ENCODE measurements at regions not wholly inside any gene's neighbourhood (a gene's known extent, or its start where the extent isn't known, plus 50 kb on each side); places are given as distances from the start of the nearest gene placed in this dataset.

DNA sequence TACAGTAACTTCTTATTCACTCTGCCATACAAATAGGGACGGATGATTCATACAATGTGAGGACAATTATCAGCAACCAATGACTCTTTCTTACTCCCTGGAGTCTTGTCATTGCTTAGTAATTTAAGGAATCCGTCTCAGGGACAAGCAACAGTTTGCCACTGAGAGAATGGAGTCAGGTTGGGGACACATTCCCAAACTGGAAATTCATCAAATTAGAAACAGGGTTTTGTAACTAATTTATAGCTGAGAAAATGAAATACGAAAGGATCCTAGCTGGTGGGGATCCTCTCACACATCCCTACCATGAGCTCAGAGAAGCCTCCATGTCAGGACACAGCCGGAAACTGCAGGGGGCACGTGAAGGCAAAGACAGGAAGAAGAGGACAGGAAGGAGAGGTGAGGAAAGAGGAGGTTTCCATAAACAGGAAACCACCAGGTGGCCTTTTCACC, 50.4 kb upstream of the KDR start:
- no peak for DNase-seq

DNA sequence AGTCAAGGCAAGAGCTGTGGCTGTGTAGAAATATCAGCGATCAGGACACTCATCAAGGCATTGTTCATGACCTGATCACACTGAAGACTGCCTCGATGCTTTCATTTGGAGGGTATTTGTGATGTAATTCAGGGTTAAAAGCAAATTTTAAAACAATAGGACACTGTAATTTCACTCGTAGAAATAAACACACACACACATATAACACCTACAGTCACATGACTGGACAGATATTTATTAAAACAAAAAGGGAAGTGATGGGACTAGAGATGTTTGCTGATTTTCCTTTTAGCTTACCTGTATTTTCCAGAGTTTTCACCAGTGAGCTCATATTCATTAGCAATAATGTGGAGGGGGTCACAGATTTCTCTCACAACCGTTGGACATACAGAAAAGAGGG, 51.1 kb upstream of the KDR start:
- no peak for DNase-seq

DNA sequence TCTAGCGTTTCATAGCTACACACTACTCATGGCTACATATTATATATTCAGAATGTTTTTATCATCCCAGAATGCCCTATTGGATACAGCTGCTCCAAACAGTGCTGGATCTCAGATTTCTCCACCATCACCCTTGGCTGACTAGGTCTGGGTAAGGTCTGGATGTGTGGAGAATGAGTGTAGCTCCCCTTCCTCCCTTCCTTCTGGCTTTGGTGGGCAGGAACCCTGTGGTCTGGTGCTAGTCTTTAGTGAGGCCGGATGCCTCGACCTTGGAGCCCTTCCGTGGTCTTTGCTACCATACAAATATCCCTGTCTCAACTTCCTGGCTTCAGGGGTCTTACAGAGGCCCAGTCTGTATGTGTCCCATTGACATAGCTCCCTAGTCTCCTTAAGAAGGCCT, 52.1 kb upstream of the KDR start:
- no peak for DNase-seq

DNA sequence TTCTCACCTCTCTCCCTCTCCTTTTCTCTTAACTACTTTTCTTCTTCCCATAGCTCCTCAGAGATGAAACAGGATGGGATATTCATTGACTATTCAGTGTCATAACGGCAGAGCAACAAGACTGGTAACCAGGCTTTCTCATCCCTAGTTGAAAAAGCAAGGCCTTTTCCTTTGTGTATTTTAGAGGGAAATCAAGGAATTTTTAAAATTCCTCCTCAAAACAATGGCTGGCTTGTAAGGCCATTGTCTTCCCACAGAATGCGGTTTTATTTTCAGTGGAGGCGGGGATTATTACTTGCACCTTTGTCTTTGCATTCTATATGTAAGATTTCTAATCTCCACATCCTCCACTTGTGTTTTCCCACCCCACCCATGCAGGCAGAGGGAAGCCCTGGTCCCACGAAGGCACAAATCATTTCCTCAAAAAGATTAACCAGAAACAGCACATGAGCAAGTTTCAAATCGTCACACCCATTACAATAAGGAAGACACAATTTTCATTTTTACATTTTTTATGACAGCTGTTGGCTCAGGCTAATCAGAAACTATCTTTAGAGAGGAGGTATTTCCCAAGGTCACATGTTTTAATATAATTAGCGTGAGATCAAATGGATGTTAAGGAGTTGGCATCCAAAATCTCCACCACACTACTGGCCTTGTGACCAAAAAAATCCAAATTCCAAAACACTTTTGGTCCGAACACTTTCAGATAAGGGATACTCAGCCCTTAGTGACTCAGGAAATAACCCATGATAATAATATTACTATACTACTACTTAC, 53.0 kb upstream of the KDR start:
- no peak for DNase-seq

DNA sequence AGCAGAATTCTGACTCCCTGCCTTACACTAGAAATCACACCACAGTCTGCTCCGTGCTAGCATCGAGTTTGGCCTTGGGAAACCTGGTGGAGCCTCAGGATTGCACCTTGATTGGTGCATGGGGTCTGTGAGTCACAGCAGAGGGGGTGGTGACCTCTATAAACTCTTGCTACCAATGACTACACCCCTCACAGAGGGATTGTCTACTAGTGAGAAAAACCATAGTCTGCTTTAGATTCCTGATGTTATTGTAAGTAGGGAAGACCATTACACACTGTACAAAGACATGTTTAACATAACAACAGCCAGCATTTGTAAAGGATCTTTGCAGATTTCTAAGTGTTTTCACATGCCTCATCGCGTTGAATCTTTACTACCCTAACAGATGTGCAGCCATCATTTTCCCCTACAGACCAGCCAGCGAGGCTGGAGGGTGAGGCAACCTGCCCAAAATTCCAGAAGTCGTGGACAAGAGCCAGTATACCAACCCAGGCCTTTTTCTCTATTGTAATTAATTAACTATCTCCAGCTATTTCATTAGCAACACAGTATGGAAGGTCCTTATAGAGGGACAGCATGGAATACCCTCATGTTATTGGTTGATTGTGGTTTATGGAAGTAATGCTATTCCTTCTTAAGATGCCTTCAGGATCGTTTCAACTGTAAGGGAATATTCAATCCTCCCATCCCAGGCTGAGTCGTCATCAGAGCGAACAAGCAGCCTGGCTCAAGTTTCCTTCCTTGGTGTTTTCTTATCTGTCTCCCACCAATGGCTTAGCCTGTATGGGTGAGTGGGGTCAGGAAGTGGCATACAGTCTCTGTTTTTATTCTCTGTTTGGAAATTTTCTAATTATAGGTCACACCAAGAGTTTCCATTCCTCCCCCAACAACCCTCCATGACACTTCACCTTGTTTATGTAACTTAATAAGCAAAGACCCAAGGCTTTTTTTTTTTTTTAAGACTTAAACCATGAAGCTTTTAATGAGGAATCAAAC, 55.9 kb upstream of the KDR start:
- DNase-seq: peak; percentile 72

DNA sequence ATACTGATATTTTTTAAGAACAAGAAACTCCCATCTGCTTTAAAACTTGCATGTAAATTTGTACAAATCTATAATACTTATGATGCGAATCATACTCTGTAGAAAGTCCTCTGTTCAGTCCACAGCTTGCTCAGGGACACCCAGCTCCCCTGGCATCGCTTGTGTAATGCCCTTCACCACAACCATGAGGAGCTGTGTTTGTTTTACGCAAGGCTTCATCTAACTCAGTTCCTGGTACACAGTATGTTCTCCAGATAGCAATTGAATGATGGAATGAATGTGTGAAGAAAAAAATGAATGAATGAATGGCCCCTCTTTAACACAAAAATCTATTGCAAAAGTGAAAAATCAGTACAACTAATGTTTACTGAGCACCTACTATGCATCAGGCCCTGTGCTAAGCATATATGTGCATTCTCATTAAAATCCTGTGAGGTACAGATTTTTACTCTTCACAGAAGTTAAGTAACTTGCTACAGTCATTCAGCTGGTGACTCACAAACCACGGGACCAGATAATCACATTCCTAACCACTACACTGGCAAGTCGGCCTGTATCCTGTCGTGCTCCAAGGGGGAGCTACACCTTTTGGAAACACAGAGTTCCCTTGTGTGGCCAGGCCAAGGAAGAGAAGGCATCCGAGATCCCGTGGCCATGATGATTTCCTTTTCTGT, 58.7 kb upstream of the KDR start:
- DNase-seq: peak; percentile 92

DNA sequence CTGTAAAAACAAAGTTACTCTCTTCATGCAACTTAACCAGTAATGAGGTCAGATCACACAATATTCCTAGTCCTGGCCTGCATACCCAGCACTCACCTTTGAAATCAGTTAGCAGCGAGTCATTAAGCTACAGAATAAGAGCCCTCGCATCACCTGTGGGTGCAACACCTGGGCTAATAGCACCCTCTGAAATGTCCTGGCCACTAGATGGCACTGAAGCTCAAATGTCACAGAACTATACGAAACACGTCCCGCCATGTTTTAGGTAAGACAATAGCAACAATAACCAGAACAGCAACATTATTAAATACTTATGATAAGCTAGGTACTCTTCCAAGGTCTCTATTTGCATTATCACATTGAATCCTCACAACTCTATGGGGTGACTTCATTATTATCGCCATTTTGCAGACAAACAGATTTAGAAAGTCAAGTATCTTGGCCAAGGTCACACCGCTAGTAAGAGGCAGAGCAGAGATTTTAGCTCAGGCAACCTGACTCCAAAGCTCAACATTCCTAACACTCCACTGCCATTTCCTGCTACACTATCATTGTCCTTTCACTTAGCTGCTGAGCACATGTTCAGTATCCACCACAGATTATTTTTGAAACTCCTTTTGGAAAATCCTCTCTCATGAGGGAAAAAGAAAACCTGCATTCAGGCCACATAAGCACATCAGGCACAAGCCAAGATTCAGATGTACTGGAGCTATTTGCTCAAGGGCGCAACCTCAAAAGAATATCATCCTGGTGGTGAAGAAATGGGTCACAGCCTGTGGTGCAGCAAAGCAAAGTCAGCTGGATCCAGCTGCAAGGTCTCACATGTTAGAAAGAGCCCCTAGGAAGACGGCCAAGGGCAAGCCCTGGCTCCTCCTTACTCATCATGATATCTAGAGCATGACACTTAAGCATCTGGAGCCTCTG, 59.5 kb upstream of the KDR start:
- DNase-seq: no peak

DNA sequence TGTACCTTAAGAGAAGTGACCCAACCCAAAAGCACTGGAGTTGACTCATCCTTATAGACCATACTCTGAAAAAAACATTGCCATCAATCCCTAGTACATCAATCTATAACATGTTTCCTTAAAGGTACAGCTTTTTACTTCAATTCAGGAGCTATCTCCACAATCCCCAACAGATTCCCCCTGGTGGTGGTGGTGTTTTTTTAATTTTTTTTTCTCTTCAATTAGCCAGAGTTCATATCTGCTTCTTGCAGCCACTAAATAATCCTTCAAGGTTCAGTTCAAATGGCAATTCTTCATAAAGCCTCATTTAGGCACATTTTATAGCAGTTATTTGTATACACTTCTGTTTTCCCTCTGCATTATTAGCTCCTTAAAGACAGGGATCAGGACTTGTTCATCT, 60.7 kb upstream of the KDR start:
- DNase-seq: no peak

DNA sequence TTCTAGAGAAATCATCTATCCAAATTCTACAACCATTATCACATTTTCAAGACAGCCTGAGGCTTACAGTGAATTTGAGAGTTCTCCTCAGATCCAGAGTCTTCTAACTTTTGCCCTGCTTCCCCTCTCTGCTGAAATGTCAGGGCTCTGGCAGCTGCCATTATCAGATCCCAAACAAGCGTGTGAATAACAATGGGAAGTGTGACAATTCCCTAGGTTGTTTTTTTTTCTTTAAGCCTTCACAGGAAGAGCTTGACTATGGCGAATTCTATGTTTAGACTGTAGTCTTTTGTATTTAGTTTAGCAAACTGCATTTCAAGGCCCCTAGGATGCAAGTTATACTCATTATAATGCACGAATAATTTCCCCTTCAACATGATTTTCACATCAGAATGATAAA, 61.3 kb upstream of the KDR start:
- DNase-seq: no peak

DNA sequence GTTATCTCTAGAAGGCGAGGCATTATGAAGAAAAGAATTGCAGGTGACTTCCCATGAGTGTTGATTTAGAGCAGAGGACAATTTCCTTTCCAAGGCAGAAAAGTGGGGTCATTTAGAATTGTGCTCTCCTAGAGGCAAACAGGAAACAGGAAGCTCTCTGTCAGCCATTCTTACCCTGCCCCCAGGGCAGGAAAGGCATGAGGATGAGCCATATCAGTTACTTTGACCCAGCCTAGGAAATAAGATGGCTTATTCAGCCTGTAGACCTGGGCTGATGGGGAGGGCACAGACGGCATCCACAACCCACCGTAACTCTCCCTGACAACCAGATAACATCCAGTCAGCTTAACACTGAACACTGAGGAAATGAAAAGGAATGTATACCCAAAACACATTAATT, 88.8 kb upstream of the KDR start:
- DNase-seq: peak; percentile 62

DNA sequence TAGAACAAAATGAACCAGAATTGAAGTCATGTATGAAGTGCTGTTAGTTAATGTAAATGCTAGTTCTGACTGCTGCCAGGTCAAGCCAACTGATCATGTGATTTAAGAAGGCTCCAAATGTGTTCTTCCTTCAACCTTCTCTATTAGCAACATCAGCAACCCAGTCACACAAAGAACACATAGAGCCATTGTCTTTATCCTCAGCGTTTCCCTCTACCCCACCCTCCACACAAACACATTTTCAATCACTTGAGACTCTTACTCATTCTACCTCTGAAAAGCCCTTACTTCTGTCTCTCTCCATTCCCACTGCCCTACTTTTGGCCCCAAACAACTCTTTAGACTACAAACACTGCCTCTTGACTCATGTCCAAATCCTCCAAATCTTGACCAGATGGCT, 89.7 kb upstream of the KDR start:
- DNase-seq: no peak

DNA sequence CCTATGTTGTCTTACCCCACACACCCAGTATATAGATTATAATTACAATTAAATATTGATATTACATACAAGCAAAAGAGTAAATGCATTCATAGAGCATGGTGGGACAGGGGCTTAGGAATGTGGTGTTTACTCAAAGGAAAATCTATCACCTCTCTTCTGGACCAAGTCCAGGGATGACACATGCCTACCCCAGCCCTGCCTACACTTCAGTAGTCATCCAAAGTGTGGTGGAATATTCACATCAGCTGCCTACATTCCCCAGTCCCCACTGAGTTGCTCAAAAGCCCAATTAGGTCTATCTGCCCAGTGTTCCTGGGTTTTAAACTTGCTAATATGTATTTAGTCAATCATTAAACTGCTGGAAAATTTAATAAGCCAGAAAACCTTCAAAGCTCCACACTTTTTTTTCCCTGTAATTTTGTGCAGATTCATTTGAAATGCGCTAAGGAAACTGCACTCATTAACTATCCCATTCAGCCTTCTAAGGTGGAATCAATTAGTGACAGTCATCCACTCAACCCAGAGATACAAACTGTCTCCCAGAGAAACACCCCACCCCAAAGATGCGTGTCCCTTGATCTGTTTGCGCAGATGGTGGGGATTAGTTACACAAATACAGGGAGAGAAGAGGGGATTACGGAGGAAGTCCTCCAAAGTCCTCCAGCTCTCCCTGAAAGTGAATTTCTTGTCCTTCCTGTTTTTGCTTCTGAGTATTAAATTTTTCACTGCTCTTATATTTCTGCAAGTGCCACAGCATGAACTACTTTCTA, 91.7 kb upstream of the KDR start:
- DNase-seq: peak; percentile 6

DNA sequence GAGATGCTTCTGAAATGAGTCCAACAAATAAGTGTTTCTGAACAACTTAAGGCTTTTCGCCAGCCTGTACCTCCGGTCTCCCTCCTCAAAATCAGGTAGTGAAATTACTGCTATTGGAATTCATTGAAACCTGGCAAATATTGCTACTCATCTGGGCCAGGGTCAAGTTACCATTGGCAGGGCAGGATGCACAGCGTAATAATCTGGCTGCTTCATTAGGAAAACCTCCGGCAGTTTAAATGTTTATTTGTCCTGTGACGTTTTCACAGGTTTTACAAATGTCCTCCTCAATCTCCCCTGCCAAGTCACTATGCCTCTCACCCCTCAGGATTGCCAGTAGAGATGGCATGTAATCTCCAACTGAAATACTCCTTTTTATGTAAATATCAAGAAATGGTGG, 92.6 kb upstream of the KDR start:
- no peak for DNase-seq

DNA sequence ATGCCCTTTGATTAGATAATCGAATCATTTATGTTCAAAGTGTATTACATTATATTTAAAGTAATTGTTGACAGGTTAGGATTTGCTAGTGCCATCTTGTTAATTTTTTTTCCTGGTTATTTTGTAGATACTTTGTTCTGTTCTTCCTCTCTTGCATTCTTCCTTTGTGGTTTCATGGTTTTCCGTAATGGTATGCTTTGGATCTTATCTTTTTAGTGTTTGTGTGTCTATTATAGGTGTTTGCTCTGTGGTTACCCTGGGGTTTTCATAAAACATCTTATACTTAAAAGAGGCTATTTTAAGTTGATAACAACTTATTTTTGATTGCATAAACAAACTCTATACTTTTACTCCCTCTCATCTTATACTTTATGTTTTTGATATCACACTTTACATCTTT, 108.2 kb upstream of the SRD5A3 start:
- no peak for DNase-seq

DNA sequence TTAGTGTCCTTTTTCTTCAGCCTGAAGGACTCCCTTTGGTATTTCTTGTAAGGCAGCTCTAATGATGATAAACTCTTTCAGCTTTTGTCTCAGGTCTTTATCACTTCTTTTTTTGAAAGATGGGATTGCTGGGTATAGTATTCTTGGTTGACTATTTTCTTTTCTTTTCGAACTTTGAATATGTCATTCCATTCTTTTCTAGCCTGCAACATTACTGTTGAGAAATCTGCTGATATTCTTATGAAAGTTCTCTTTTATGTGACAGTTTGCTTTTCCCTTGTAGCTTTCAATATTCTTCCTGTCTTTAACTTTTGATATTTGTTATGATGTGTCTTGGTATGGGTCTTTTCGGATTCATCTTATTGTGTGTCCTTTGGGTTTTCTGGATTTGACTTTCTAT, 107.6 kb upstream of the SRD5A3 start:
- DNase-seq: no peak

DNA sequence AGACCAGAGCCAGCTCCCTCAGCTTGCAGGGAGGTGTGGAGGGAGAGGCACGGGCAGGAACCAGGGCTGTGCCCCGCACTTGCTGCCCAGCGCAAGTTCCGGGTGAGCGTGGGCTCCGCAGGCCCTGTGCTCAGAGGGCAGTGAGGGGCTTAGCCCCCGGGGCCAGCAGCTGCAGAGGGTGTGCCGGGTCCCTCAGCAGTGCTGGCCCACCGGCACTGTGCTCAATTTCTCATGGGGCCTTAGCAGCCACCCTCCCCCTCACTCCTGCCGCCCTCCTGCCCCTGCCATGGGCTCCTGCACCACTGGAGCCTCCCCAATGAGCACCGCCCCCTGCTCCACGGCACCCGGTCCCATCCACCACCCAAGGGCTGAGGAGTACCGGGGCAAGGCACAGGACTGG, 104.6 kb upstream of the SRD5A3 start:
- DNase-seq: no peak

DNA sequence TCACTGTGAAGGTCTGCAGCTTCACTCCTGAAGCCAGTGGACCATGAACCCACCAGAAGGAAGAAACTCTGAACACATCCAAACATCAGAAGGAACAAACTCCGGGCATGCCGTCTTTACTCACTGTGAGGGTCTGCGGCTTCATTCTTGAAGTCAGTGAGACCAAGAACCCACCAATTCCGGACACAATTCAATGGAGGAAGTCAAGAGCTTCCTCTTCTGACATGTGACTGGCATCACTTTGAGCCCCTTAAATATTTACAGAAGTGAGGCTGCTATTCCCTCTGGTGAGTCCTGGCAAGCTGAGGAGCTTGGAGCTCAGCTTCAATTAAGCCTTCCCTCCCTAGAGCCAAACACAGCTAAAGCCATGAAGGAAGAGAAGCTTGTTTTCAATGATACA, 103.5 kb upstream of the SRD5A3 start:
- no peak for DNase-seq

DNA sequence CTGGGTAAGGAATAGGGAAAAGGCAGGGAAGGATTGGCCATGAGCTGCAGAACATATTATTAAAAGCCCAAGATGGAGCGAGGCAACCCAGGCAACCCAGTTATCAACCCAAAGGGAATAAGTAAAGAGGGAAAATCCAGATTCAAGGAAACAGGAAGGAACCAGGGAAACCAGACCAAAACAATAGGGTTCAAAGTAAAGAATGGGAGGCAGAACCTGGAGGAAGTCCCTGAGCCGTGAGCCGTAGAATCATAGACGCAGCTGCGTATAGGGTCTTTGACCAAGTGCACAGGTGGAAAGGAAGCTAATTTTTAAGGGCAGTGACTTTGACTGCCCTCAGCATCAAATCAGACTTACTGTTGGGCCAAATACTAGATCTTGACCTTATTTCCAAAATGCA, 98.5 kb upstream of the SRD5A3 start:
- no peak for DNase-seq

DNA sequence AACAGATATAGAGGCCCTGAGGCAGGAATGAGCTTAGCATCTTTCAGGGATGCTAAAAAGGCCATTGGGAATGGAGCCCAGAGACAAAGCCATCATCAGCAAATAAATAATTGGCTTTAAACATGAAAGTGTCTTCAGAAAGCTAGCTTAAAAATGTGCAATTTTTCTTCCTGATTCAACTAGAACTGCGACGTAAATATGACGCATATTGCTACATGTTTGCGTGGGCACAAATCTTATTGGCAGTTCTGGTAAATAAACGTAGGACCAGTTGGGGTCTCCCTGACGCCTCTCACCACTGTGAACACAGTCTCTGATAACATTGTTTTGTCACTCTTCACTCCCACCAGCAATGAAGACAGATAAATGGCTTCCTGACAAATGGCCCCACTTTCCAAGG, 97.3 kb upstream of the SRD5A3 start:
- no peak for DNase-seq

DNA sequence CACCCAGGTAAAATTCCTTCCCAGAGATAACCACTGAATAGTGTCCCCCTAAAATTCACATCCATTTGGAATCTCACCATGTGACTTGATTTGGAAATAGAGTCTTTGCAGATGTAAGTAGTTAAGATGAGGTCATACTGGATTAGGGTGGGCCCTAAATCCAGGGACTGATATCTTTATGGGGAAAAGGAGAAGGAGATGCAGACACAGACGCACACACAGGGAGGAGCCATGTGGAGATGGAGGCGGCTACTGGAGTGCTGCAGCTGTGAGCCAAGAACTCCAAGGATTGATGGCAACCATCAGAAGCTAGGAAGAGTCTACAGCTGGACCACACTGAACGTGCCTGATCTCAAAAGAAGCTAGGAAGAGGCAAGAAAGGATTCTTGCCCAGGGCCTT, 96.6 kb upstream of the SRD5A3 start:
- no peak for DNase-seq

DNA sequence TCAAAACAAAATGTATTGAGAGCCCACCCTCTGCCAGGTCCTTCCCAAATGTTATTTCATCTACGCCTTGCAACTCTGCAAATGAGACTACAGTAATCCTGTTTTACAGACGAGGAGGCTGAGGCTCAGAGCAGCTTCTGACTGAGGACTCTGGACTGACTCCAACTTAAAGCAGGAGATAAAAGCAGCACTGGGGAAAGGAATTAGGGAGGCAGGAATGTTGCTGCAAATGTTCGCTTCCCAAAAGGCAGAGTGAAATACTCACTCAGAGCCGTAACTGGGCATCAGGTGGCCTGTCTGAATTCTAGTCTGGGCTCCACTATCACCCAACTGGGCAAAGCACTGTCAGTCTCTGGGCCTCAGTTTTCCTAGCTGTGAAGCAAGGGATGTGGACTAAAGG, 94.7 kb upstream of the SRD5A3 start:
- DNase-seq: peak; percentile 22

DNA sequence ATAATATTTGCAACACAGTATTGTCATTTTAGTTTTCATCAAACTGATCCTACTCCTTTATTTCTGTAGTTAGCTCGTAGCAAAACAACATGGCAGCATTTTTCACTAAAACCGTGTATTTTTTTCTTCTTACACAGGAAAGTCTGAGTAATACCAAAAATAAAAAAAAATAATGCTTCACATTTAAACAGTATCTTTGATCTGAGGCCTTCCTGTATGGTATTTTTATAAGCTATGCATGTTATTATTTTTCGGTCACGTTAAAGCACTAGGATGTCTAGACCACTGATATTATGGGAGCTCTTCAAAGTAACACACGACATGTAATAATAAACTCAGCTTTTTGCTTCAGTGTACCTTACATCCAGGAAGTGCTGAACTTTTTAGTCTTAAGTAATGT, 94.1 kb upstream of the SRD5A3 start:
- DNase-seq: no peak
